ENCODE measurements at regions not wholly inside any gene's neighbourhood (a gene's known extent, or its start where the extent isn't known, plus 50 kb on each side); places are given as distances from the start of the nearest gene placed in this dataset.
"Not testable (repeated sequence)": the region's sequence is repeated elsewhere in the genome, so short reads cannot be mapped to it uniquely, and the experiment has no call there.

- no peak for TF ChIP-seq CHD2 (IDR thresholded peaks at IDR 0.05; ENCODE audit: low read length, partially characterized antibody)
- TF ChIP-seq USF2 (IDR thresholded peaks at IDR 0.05), result no peak
- no peak for TF ChIP-seq CHD4 (IDR thresholded peaks at IDR 0.05; ENCODE audit: borderline replicate concordance)
- no peak for TF ChIP-seq KDM1A (IDR thresholded peaks at IDR 0.05; ENCODE audit: low read depth)
- no peak for TF ChIP-seq TP53 (CRISPR knock-in tag; IDR thresholded peaks at IDR 0.05)
- TF ChIP-seq HOXA7 (CRISPR knock-in tag; IDR thresholded peaks at IDR 0.05), result no peak
- TF ChIP-seq ZC3H11A (IDR thresholded peaks at IDR 0.05), result no peak
- no peak for TF ChIP-seq RNF2 (IDR thresholded peaks at IDR 0.05; ENCODE audit: borderline replicate concordance, low read depth)
- no peak for TF ChIP-seq PHF8 (IDR thresholded peaks at IDR 0.05; ENCODE audit: borderline replicate concordance, low read depth)
- no peak for TF ChIP-seq FOXS1 (CRISPR knock-in tag; IDR thresholded peaks at IDR 0.05)
- no peak for TF ChIP-seq CBX8 (IDR thresholded peaks at IDR 0.05)
- no peak for TF ChIP-seq HOXB13 (CRISPR knock-in tag; IDR thresholded peaks at IDR 0.05; ENCODE audit: low read depth)
- no peak for TF ChIP-seq SREBF2 (IDR thresholded peaks at IDR 0.05)
These were observed 270.5 kb upstream of the PLPP4 start (continued) for GRCh38 chr10:120186506-120186905.

GRCh38 chr10:120187168-120187567 lies 269.9 kb upstream of the PLPP4 start:
- H3K4me1 ChIP-seq; H3K4me3 ChIP-seq; ATAC-seq; CTCF ChIA-PET; H3K4me2 ChIP-seq; FAIRE-seq; H3K9me3 ChIP-seq; POLR2A ChIA-PET; DNase-seq (ENCODE audit: low read depth in 1 of 2, low spot score in 1 of 2); H3K27ac ChIP-seq: not testable (repeated sequence)
- WGBS (ENCODE audit: missing lambda C conversion rate), result 28% methylated on average over 1 of the region's 1 CpG

DNA sequence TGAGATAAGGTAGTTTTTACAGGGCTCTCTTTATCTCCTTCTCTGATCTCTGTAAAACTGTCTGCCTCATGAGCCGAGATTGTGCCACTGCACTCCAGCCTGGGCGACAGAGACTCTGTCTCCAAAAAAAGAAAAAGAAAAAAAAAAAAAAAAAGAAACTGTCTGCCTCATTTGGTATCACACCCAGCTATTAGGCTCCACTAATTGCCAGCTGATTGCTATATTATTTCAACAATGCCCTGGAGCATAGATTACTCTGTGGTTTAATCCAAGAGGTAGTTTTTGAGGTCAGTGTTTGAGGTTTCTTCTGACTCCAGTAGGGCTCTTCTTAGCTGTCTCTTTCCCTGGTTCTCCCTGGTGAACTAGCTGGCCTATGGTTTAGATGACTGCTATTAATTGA lies 268.1 kb upstream of the PLPP4 start:
- ChIA-PET POLR2A (no interaction called here), CTCF (no interaction called here)
- Histone ChIP-seq H3K27ac (no peak overlapping the region), H3K4me2 (no peak overlapping the region), H3K4me3 (no peak overlapping the region), H3K9me3 (no peaks in the 10 kb centered on the region), H3K4me1 (no peaks in the 10 kb centered on the region)
- ATAC-seq (no peak), DNase-seq (ENCODE audit: low read depth in 1 of 2, low spot score in 1 of 2) (no peak), FAIRE-seq (no peak)
- 15% methylated on average over 2 of the region's 2 CpGs for WGBS (ENCODE audit: missing lambda C conversion rate)
- TF ChIP-seq, protein P1, sequence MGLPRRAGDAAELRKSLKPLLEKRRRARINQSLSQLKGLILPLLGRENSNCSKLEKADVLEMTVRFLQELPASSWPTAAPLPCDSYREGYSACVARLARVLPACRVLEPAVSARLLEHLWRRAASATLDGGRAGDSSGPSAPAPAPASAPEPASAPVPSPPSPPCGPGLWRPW (IDR thresholded peaks at IDR 0.05), result no peak
- TF ChIP-seq MYC (IDR thresholded peaks at IDR 0.05; ENCODE audit: borderline replicate concordance, low read length), result no peak

DNA sequence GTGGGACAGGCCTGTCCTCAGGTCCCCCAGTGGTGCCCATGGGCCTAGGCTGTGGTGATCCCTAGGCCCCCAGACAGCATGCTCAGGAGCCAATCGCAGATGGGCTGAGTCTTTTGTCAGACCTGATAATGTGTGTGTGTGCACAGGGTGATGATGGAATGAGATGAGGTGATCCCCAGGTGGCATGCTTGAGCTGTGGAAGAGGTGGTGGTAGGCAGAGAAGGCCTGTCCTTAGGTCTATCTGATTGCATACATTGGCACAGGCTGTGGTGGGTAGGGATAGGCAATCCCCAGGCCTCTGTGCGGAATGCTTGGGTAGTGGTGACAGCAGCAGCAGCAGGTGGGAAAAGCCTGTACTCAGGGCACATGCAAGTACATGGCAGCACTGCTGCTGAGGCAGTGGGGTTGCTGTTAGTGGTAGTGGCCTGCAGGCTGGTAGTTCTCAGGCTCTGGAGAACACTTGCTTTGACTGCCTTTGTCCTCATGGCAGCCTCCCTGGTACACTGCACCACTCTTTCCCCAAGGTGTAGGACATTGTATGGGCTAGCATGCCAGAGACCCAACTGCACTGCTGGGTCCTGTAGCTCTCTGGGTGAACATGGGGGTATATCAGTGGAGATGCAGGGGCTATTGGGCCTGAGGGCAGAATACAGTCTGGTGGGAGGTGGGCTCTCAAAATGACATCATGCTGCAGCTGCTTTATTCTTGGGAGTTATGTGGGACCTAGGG lies 260.9 kb upstream of the PLPP4 start:
- no peak for DNase-seq (ENCODE audit: low read depth in 1 of 2, low spot score in 1 of 2)
- POLR2A ChIA-PET, result no interaction called here
- TF ChIP-seq ATOH8 (CRISPR knock-in tag; IDR thresholded peaks at IDR 0.05; ENCODE audit: low read depth) (no peak), TP53 (CRISPR knock-in tag; IDR thresholded peaks at IDR 0.05) (no peak), ELK1 (IDR thresholded peaks at IDR 0.05; ENCODE audit: low read depth, low read length) (no peak), BHLHE40 (IDR thresholded peaks at IDR 0.05; ENCODE audit: low read depth, low read length) (no peak), KDM5A (IDR thresholded peaks at IDR 0.05) (no peak), CBX8 (IDR thresholded peaks at IDR 0.05) (no peak), NFE2L2 (conservative IDR thresholded peaks at IDR 0.05; ENCODE audit: low read length) (no peak), HEYL (CRISPR knock-in tag; IDR thresholded peaks at IDR 0.05) (no peak), ZSCAN20 (CRISPR knock-in tag; IDR thresholded peaks at IDR 0.05) (no peak), ZFP36 (IDR thresholded peaks at IDR 0.05; ENCODE audit: borderline replicate concordance, partially characterized antibody) (no peak)
- WGBS (ENCODE audit: missing lambda C conversion rate), result 24% methylated on average over 2 of the region's 2 CpGs
- CTCF ChIA-PET, result no interaction called here
- H3K27ac ChIP-seq, result no peak overlapping the region
- FAIRE-seq, result no peak
- no peak for ATAC-seq
- H3K9me3 ChIP-seq, result no peaks in the 10 kb centered on the region
- no peaks in the 10 kb centered on the region for H3K4me1 ChIP-seq
- no peak overlapping the region for H3K4me2 ChIP-seq
- no peak overlapping the region for H3K4me3 ChIP-seq
